IPS-11a (cell line): ENCODE measurements at regions not wholly inside any gene's neighbourhood (a gene's known extent, or its start where the extent isn't known, plus 50 kb on each side); places are given as distances from the start of the nearest gene placed in this dataset.
A peak's percentile ranks its signal among the peaks of the same experiment; 100 is the strongest.
"Not testable (repeated sequence)": the region's sequence is repeated elsewhere in the genome, so short reads cannot be mapped to it uniquely, and the experiment has no call there.

Experiments used
- H3K4me3 ChIP-seq: one replicate; pipeline ENCODE4 v1.5.1; 2013; ENCODE audit warnings: low read depth, low read length, control low read depth

GRCh38 chr7:65254061-65254460 is 119.6 kb upstream of the ZNF92 start:
- H3K4me3 ChIP-seq = no peak overlapping the region

- H3K4me3 ChIP-seq = peak overlapping the region; percentile 74
These were observed 121.6 kb upstream of the ZNF92 start for GRCh38 chr7:65251851-65252620.

GRCh38 chr7:65250697-65251395 is 122.8 kb upstream of the ZNF92 start:
- H3K4me3 ChIP-seq = no peak overlapping the region

GRCh38 chr7:65250216-65250615 is 123.4 kb upstream of the ZNF92 start:
- no peak overlapping the region for H3K4me3 ChIP-seq

- H3K4me3 ChIP-seq = no peak overlapping the region
These were observed 126.2 kb upstream of the ZNF92 start for GRCh38 chr7:65247491-65247890.

- H3K4me3 ChIP-seq = peak overlapping the region; percentile 43
These were observed 133.8 kb upstream of the ZNF92 start for GRCh38 chr7:65239707-65240352.

GRCh38 chr7:65239324-65239706 is 134.3 kb upstream of the ZNF92 start:
- H3K4me3 ChIP-seq = no peak overlapping the region

GRCh38 chr7:65238785-65239184 is 134.9 kb upstream of the ZNF92 start:
- no peak overlapping the region for H3K4me3 ChIP-seq

GRCh38 chr7:65235586-65235985 is 138.1 kb upstream of the ZNF92 start:
- no peak overlapping the region for H3K4me3 ChIP-seq

- no peak overlapping the region for H3K4me3 ChIP-seq
These were observed 140.1 kb upstream of the ZNF92 start for GRCh38 chr7:65233409-65234034.

- no peak overlapping the region for H3K4me3 ChIP-seq
These were observed 143.4 kb upstream of the ZNF92 start for GRCh38 chr7:65230231-65230630.

- no peak overlapping the region for H3K4me3 ChIP-seq
These were observed 148.1 kb upstream of the ZNF92 start for GRCh38 chr7:65225422-65226006.

- H3K4me3 ChIP-seq = no peak overlapping the region
These were observed 151.0 kb upstream of the ZNF92 start for GRCh38 chr7:65222655-65223054.

- no peak overlapping the region for H3K4me3 ChIP-seq
These were observed 152.0 kb upstream of the ZNF92 start for GRCh38 chr7:65221683-65222082.

- no peak overlapping the region for H3K4me3 ChIP-seq
These were observed 154.0 kb upstream of the ZNF92 start for GRCh38 chr7:65219623-65220022.

GRCh38 chr7:65216469-65216868 is 157.2 kb upstream of the ZNF92 start:
- no peak overlapping the region for H3K4me3 ChIP-seq

GRCh38 chr7:65213260-65213659 is 160.4 kb upstream of the ZNF92 start:
- not testable (repeated sequence) for H3K4me3 ChIP-seq

GRCh38 chr7:65199221-65199620 is 174.4 kb upstream of the ZNF92 start:
- not testable (repeated sequence) for H3K4me3 ChIP-seq

- not testable (repeated sequence) for H3K4me3 ChIP-seq
These were observed 180.2 kb upstream of the ZNF92 start for GRCh38 chr7:65193334-65194058.

GRCh38 chr7:65177041-65177440 is 170.6 kb upstream of the ERV3-1 start:
- not testable (repeated sequence) for H3K4me3 ChIP-seq

- not testable (repeated sequence) for H3K4me3 ChIP-seq
These were observed 143.6 kb upstream of the ERV3-1 start for GRCh38 chr7:65150105-65150504.
